HG03439 (cell line): ENCODE measurements at regions not wholly inside any gene's neighbourhood (a gene's known extent, or its start where the extent isn't known, plus 50 kb on each side); places are given as distances from the start of the nearest gene placed in this dataset.

Experiments
- ATAC-seq: cut with Tn5 transposase; IDR thresholded peaks from one replicate; pipeline ENCODE4 v1.9.1; 2021; ENCODE audit warnings: mild to moderate bottlenecking, moderate library complexity; ENCODE audit not compliant: unreplicated experiment

GRCh38 chr3:76054404-76054803 is 269.1 kb upstream of the ZNF717 start:
- no peak for ATAC-seq

GRCh38 chr3:76061654-76062053 is 276.3 kb upstream of the ZNF717 start:
- ATAC-seq, result no peak

GRCh38 chr3:76063019-76063418 is 277.7 kb upstream of the ZNF717 start:
- no peak for ATAC-seq

- no peak for ATAC-seq
Observed at GRCh38 chr3:76063811-76064210, 278.5 kb upstream of the ZNF717 start.

GRCh38 chr3:76065964-76066363 is 280.6 kb upstream of the ZNF717 start:
- no peak for ATAC-seq

- ATAC-seq, result no peak
Observed at GRCh38 chr3:76078101-76078500, 292.8 kb upstream of the ZNF717 start.

GRCh38 chr3:76083992-76084391 is 298.6 kb upstream of the ZNF717 start:
- no peak for ATAC-seq

GRCh38 chr3:76096036-76096435 is 310.7 kb upstream of the ZNF717 start:
- ATAC-seq, result no peak

- ATAC-seq, result no peak
Observed at GRCh38 chr3:76096836-76097588, 311.7 kb upstream of the ZNF717 start.

GRCh38 chr3:76097589-76097969 is 312.2 kb upstream of the ZNF717 start:
- no peak for ATAC-seq

GRCh38 chr3:76099956-76100355 is 314.6 kb upstream of the ZNF717 start:
- no peak for ATAC-seq

- ATAC-seq, result no peak
Observed at GRCh38 chr3:76107935-76108570, 322.7 kb upstream of the ZNF717 start.

GRCh38 chr3:76111808-76112207 is 326.5 kb upstream of the ZNF717 start:
- no peak for ATAC-seq

GRCh38 chr3:76122007-76122406 is 336.7 kb upstream of the ZNF717 start:
- ATAC-seq, result no peak

- no peak for ATAC-seq
Observed at GRCh38 chr3:76129441-76129840, 344.1 kb upstream of the ZNF717 start.

GRCh38 chr3:76131396-76132153 is 346.2 kb upstream of the ZNF717 start:
- no peak for ATAC-seq

GRCh38 chr3:76132154-76132470 is 346.8 kb upstream of the ZNF717 start:
- ATAC-seq, result no peak

GRCh38 chr3:76134166-76134565 is 348.8 kb upstream of the ZNF717 start:
- no peak for ATAC-seq

- ATAC-seq, result no peak
Observed at GRCh38 chr3:76138921-76139320, 353.6 kb upstream of the ZNF717 start.

- ATAC-seq, result no peak
Observed at GRCh38 chr3:76147846-76148245, 362.5 kb upstream of the ZNF717 start.

- ATAC-seq, result no peak
Observed at GRCh38 chr3:76152028-76152427, 366.7 kb upstream of the ZNF717 start.

GRCh38 chr3:76161856-76162255 is 376.5 kb upstream of the ZNF717 start:
- ATAC-seq, result no peak
